Esophagus (tissue), 2 donors: ENCODE measurements at regions not wholly inside any gene's neighbourhood (a gene's known extent, or its start where the extent isn't known, plus 50 kb on each side); places are given as distances from the start of the nearest gene placed in this dataset.

Experiments used
- H3K27ac ChIP-seq, 2 donors: one replicate each; pipeline ENCODE4 v1.5.1; 2013; ENCODE audit warnings: low read depth in 2 of 2, mild to moderate bottlenecking in 2 of 2, inconsistent platforms in 1 of 2, low read length in 1 of 2, moderate library complexity in 1 of 2
- H3K27me3 ChIP-seq, 2 donors: one replicate each; pipeline ENCODE4 v1.6.1; 2013; ENCODE audit warnings: low read length in 2 of 2, control low read depth in 1 of 2, mild to moderate bottlenecking in 1 of 2; ENCODE audit not compliant: insufficient read depth in 2 of 2, control insufficient read depth in 1 of 2
- H3K36me3 ChIP-seq, 2 donors: one replicate each; pipeline ENCODE4 v1.6.1; 2013; ENCODE audit warnings: low read length in 1 of 2; ENCODE audit not compliant: control insufficient read depth in 2 of 2, insufficient read depth in 2 of 2
- H3K4me1 ChIP-seq, 2 donors: one replicate each; pipeline ENCODE4 v1.6.1; 2013; ENCODE audit warnings: low read length in 1 of 2; ENCODE audit not compliant: control insufficient read depth in 2 of 2, insufficient read depth in 2 of 2
- H3K4me3 ChIP-seq, 2 donors: one replicate each; pipeline ENCODE4 v1.5.1; 2013; ENCODE audit warnings: low read length in 2 of 2, mild to moderate bottlenecking in 2 of 2, low read depth in 1 of 2, moderate library complexity in 1 of 2
- H3K9me3 ChIP-seq, 2 donors: one replicate each; pipeline ENCODE4 v1.6.1; 2013; ENCODE audit warnings: mild to moderate bottlenecking in 2 of 2, low read depth in 1 of 2, low read length in 1 of 2, moderate library complexity in 1 of 2; ENCODE audit not compliant: control insufficient read depth in 2 of 2, insufficient read depth in 1 of 2
- WGBS, 2 donors: extraction: QIAGEN DNeasy Blood & Tissue Kit; methylation state at CpG; one replicate each; pipeline ENCODE4 v1.1.7; 2013; 5-methylcytosine and 5-hydroxymethylcytosine counted together
- donor health status: healthy with polysubstance abuse.
- donor health status: Bipolar disorder and iron deficiency.

DNA sequence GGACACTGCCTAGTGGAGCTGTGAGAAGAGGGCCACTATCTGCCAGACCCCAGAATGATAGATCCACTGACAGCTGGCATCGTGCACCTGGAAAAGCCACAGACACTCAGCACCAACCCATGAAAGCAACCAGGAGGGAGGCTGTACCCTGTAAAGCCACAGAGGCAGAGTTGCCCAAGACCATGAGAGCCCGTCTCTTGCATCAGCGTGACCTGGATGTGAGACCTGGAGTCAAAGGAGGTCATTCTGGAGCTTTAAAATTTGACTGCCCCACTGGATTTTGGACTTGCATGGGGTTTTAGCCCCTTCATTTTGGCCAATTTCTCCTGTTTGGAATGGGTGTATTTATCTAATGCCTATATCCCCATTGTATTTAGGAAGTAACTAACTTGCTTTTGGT is 83.5 kb upstream of the P3H2 start:
- H3K9me3 ChIP-seq: no peaks in the 10 kb centered on the region
- H3K36me3 ChIP-seq: no peaks in the 10 kb centered on the region
- WGBS, 2 donors: 95% methylated on average over 3 of the region's 3 CpGs

DNA sequence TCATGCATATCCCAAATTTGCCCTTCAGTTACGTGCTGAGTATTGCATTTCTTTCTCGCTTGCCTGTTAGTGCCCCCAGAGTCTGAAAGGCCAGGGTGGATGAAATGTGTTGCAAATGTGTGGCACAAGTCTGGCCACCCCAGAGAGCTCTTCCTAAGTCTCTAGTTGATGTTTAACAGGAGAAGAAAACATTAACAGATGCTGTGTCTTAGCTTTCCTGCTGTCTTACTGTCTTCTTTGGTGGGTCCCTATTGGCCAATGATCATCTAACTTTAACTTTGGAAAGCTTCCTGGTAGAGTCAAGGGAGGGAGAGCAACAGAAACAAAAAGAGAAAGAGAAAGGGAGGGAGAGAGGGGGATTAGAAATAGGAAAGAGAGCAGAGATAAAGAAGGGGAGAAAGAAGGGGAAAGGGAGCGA is 76.7 kb upstream of the P3H2 start:
- Histone ChIP-seq H3K4me1 (no peaks in the 10 kb centered on the region), H3K36me3 (no peaks in the 10 kb centered on the region), H3K9me3 (no peaks in the 10 kb centered on the region), H3K27me3 (no peaks in the 10 kb centered on the region), H3K27ac (no peak overlapping the region), H3K4me3 (no peak overlapping the region)
- 89 to 95% methylated on average over 3 of the region's 3 CpGs for WGBS, 2 donors

More for the DNA sequence above, 83.5 kb upstream of the P3H2 start:
- no peaks in the 10 kb centered on the region for H3K27me3 ChIP-seq
- H3K4me1 ChIP-seq: no peaks in the 10 kb centered on the region
- H3K4me3 ChIP-seq: no peak overlapping the region
- H3K27ac ChIP-seq: no peak overlapping the region

DNA sequence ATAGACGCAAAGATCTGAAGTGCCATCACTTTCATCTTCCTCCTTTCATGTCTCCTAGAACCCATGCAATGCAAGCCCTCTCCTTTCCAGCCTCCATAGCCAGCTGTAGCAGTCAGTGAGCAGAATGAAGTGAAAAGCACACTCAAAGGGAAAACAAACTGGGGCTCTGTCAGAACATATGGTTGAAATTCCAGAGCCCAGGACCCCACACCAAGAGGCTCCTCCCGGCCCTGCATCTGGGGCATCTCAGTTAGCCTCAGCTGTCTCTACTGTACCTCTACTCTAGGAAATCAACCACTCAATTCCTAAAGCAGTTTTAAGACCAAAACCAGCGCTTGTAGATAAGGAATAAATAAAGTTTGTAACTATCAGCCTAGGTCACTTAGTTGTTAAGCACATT is 73.8 kb upstream of the P3H2 start:
- H3K36me3 ChIP-seq: no peaks in the 10 kb centered on the region
- no peaks in the 10 kb centered on the region for H3K4me1 ChIP-seq
- H3K27ac ChIP-seq: no peak overlapping the region
- no peaks in the 10 kb centered on the region for H3K27me3 ChIP-seq
- 79 to 87% methylated on average over 3 of the region's 3 CpGs for WGBS, 2 donors
- H3K4me3 ChIP-seq: no peak overlapping the region
- H3K9me3 ChIP-seq: no peaks in the 10 kb centered on the region

DNA sequence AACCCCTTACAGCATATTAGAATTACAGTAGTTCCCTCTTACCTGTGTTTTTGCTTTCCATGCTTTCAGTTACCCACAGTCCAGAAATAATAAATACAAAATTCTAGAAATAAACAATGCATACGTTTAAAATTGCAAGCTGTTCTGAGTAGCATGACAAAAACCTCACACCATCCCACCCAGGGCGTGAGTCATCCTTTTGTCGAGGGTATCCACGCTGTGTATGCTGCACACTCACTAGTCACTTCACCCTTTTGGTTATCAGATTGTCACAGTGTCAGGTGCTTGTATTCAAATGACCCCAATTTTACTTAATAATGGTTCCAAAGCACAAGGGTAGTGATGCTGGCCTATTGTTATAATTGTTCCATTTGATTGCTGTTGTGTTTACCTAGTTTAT is 72.5 kb upstream of the P3H2 start:
- Histone ChIP-seq H3K9me3 (no peaks in the 10 kb centered on the region), H3K36me3 (no peaks in the 10 kb centered on the region), H3K27ac (no peak overlapping the region), H3K27me3 (no peaks in the 10 kb centered on the region), H3K4me1 (no peaks in the 10 kb centered on the region), H3K4me3 (no peak overlapping the region)
- WGBS, 2 donors: 60 to 61% methylated on average over 4 of the region's 4 CpGs

DNA sequence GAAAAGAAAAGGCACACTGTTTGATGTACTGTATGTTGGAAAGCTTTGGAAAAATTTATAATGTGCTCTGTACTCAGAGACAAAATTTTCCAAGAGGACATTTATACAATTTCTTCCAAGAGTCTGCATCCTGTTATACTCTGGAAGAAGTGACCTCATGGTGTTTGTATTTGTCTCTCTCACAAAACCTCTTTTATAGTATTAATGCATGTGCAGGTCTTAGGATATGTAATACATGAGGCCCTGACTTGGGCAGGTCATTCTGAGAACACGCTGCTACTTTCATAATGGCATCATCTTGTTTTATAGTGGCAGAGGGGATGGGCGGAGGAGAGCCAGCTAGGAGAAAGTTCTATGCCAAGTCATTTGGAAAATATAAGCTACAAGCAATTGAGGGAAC is 72.0 kb upstream of the P3H2 start:
- no peaks in the 10 kb centered on the region for H3K9me3 ChIP-seq
- no peak overlapping the region for H3K4me3 ChIP-seq
- H3K36me3 ChIP-seq: no peaks in the 10 kb centered on the region
- no peaks in the 10 kb centered on the region for H3K4me1 ChIP-seq
- no peaks in the 10 kb centered on the region for H3K27me3 ChIP-seq
- no peak overlapping the region for H3K27ac ChIP-seq
- WGBS, 2 donors: 85 to 87% methylated on average over 2 of the region's 2 CpGs

DNA sequence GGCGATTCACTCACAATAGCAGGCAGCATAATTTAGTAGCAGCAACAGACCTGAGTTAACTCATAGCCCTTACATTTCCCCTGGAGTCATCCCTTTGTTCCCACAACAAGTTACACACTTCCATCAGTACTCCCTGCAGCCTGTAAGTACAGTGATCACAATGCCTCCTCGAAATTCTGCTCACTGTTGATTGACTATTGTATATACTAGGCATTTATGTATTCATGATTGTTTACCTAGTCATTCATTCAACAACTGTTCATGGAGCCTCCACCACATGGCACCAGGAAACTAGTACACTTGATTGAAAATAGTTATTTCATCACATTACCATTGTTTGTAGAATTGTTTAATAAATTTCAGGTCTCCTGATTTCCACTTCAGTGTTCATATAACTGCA is 71.4 kb upstream of the P3H2 start:
- H3K9me3 ChIP-seq: no peaks in the 10 kb centered on the region
- no peak overlapping the region for H3K27ac ChIP-seq
- no peaks in the 10 kb centered on the region for H3K4me1 ChIP-seq
- no peaks in the 10 kb centered on the region for H3K27me3 ChIP-seq
- WGBS, 2 donors: 64 to 68% methylated on average over 2 of the region's 2 CpGs
- H3K36me3 ChIP-seq: no peaks in the 10 kb centered on the region
- H3K4me3 ChIP-seq: no peak overlapping the region

DNA sequence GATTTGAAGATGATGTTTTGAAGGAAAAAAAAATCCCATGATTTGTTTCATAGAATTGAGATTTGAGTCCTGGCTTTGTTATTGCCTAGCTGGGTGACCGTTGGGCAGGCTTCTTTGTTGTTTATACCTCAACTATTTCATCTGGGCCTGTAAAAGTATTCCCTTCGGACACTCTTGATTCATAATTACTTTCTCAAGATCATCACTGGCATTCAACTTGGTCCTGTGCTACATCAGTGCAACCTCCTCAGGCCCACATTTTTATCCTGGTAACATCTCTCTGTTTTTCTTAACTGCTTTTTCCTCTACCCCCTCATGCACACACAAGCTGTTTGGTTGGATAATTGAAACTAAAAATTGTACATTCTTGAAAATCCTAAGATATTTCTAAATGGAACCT is 67.5 kb upstream of the P3H2 start:
- WGBS, 2 donors: 86 to 87% methylated on average over 2 of the region's 2 CpGs
- H3K36me3 ChIP-seq: no peaks in the 10 kb centered on the region
- H3K4me3 ChIP-seq: no peak overlapping the region
- no peak overlapping the region for H3K27ac ChIP-seq
- no peaks in the 10 kb centered on the region for H3K27me3 ChIP-seq
- no peaks in the 10 kb centered on the region for H3K9me3 ChIP-seq
- no peaks in the 10 kb centered on the region for H3K4me1 ChIP-seq

DNA sequence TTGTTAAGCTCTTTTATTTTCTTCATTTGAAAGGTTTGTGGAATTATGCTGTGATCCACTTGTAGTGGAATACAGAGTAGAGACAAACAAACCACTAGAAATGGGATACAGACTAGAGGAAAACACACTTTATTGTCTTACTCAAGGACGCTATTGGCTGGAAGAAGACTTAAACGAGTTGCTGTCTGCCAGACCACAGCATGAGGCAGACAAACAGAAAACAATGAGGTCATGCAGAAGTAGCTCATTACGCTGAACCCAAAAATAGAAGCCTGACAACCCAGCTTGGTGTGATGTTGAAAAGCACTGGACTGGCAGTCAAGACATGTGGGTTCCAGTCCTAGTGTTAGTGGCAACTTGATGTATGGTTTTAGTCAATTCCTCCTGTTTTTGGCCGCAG is 62.4 kb upstream of the P3H2 start:
- H3K27ac ChIP-seq: no peak overlapping the region
- no peaks in the 10 kb centered on the region for H3K4me1 ChIP-seq
- no peaks in the 10 kb centered on the region for H3K9me3 ChIP-seq
- no peak overlapping the region for H3K4me3 ChIP-seq
- WGBS, 2 donors: 45 to 48% methylated on average over 4 of the region's 4 CpGs
- H3K36me3 ChIP-seq: no peaks in the 10 kb centered on the region
- H3K27me3 ChIP-seq: no peaks in the 10 kb centered on the region

DNA sequence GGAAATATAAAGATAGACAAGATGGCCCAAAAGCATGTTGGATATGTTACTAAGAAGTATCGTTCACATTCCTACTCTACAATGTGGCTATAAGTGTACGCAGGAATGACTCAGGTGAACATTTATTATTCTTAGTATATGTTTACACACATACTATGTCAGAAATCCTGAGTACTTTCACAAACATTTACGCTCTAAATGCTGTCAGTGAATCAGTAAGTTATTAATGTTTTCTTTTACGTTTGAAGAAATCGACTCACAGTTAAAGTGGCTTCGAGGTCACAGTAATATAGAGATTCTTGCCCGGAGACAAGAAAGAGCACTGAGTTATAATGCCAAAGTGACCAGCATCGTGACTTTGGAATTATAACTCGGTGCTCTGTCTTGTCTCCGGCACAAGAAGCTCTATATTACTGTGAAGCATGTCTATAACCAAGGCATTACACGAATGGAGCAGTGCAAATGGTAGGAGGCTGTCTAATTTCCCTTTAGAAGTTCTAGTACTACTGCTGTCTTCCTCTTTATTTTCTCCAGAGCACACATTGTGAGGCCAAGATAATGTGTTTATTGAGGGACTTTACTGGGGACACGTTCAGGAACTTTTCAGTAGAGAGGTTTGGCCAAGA is 61.8 kb upstream of the P3H2 start:
- H3K27ac ChIP-seq: no peak overlapping the region
- 76 to 86% methylated on average over 12 of the region's 12 CpGs for WGBS, 2 donors
- H3K4me1 ChIP-seq: no peaks in the 10 kb centered on the region
- no peaks in the 10 kb centered on the region for H3K27me3 ChIP-seq
- H3K9me3 ChIP-seq: no peaks in the 10 kb centered on the region
- no peak overlapping the region for H3K4me3 ChIP-seq
- H3K36me3 ChIP-seq: no peaks in the 10 kb centered on the region

DNA sequence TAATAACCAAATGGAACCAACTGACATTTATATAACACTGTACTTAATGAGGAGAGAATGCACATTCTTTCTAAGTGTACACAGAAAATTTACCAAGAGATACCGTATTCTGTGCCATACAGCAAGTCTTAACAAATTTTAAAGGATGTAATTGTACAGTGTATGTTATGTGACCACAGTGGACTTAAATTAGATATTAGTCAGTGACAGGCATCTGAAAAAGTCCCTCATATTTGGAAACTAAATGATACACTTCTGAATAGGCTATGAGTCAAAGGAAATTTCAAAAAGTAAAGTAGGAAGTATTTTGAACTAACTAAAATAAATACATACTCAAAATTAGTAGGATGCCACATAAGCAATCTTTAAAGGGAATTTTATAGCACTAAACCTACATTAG is 59.6 kb upstream of the P3H2 start:
- Histone ChIP-seq H3K4me3 (no peak overlapping the region), H3K27ac (no peak overlapping the region), H3K9me3 (no peaks in the 10 kb centered on the region), H3K27me3 (no peaks in the 10 kb centered on the region), H3K36me3 (no peaks in the 10 kb centered on the region), H3K4me1 (no peaks in the 10 kb centered on the region)
- 39 to 64% methylated on average over 1 of the region's 1 CpG for WGBS, 2 donors
